SU-DHL-6 (cell line): ENCODE measurements at regions not wholly inside any gene's neighbourhood (a gene's known extent, or its start where the extent isn't known, plus 50 kb on each side); places are given as distances from the start of the nearest gene placed in this dataset.

Experiments
- H2AFZ ChIP-seq: fragments of 200-600 bp; sonication (generic); 2 replicates; pipeline ENCODE4 v1.6.1; 2014; ENCODE audit warnings: low read depth, mild to moderate bottlenecking, moderate library complexity, mixed read lengths, antibody characterized with exemption, low read length; ENCODE audit not compliant: severe bottlenecking
- H3F3A ChIP-seq: fragments of 200-600 bp; shearing (Covaris generic); 2 replicates; pipeline ENCODE4 v1.6.0; 2016; ENCODE audit warnings: antibody characterized with exemption, mild to moderate bottlenecking; ENCODE audit not compliant: insufficient read depth
- H3K27ac ChIP-seq: fragments of 200-600 bp; sonication (generic); 2 replicates; pipeline ENCODE4 v1.5.1; 2016; ENCODE audit warnings: low read depth, mild to moderate bottlenecking, low read length, moderate library complexity, mixed read lengths
- H3K27me3 ChIP-seq: fragments of 200-600 bp; sonication (generic), shearing (Covaris generic); 2 replicates; pipeline ENCODE4 v1.6.0; 2014; ENCODE audit warnings: mild to moderate bottlenecking, low read length
- H3K36me3 ChIP-seq: fragments of 200-600 bp; sonication (generic); 2 replicates; pipeline ENCODE4 v1.6.1; 2014; ENCODE audit warnings: mild to moderate bottlenecking, low read length, mixed read lengths
- H3K4me2 ChIP-seq: fragments of 300-600, 200-600 bp; shearing (Covaris generic), sonication (generic); 2 replicates; pipeline ENCODE4 v1.6.0; 2014; ENCODE audit warnings: low read length, low read depth, mild to moderate bottlenecking; ENCODE audit not compliant: poor library complexity, severe bottlenecking
- H3K4me3 ChIP-seq: fragments of 200-600 bp; sonication (generic); 2 replicates; pipeline ENCODE4 v1.5.1; 2014; ENCODE audit warnings: antibody characterized with exemption, low read length, mild to moderate bottlenecking, mixed read lengths; ENCODE audit not compliant: insufficient read depth, poor library complexity, severe bottlenecking
- H3K79me2 ChIP-seq: fragments of 200-600 bp; sonication (generic); 2 replicates; pipeline ENCODE4 v1.6.1; 2014; ENCODE audit warnings: mild to moderate bottlenecking, low read length, moderate library complexity; ENCODE audit not compliant: insufficient read depth
- H3K9ac ChIP-seq: fragments of 200-600 bp; sonication (generic); 2 replicates; pipeline ENCODE4 v1.7.0; 2014; ENCODE audit warnings: mild to moderate bottlenecking, low read length
- H3K9me2 ChIP-seq: fragments of 200-600 bp; sonication (generic); replicated peaks from 2 replicates; pipeline ENCODE4 v1.6.1; 2014; ENCODE audit warnings: low read length; ENCODE audit not compliant: insufficient read depth
- H3K9me3 ChIP-seq: fragments of 200-600 bp; sonication (generic); 2 replicates; pipeline ENCODE4 v1.6.1; 2014; ENCODE audit warnings: low read length, mixed read lengths; ENCODE audit not compliant: insufficient read depth
- H4K20me1 ChIP-seq: fragments of 200-600 bp; sonication (generic); 2 replicates; pipeline ENCODE4 v1.6.1; 2014; ENCODE audit warnings: low read depth, mild to moderate bottlenecking, antibody characterized with exemption, low read length, moderate library complexity, mixed read lengths
- CTCF ChIP-seq: fragments of 200-600 bp; sonication (generic); IDR thresholded peaks from one replicate; pipeline ENCODE4 v1.5.1; 2017; ENCODE audit warnings: antibody characterized with exemption, mild to moderate bottlenecking, low read length, moderate library complexity; ENCODE audit not compliant: insufficient read depth, poor library complexity, severe bottlenecking
- EZH2phosphoT487 ChIP-seq: fragments of 200-600 bp; sonication (generic), shearing (Covaris generic); conservative IDR thresholded peaks from 2 replicates; pipeline ENCODE4 v1.6.1; 2018; ENCODE audit warnings: mild to moderate bottlenecking, antibody characterized with exemption, low read length, moderate library complexity, mixed read lengths

- H3F3A ChIP-seq, result no peaks in the 10 kb centered on the region
- no peaks in the 10 kb centered on the region for H3K9me3 ChIP-seq
- H3K27me3 ChIP-seq, result no peaks in the 10 kb centered on the region
- H3K36me3 ChIP-seq, result no peaks in the 10 kb centered on the region
- H3K27ac ChIP-seq, result no peak overlapping the region
- no peak overlapping the region for H2AFZ ChIP-seq
- no peaks in the 10 kb centered on the region for H3K9me2 ChIP-seq
- H3K4me3 ChIP-seq, result no peak overlapping the region
- no peak overlapping the region for H3K4me2 ChIP-seq
- H3K9ac ChIP-seq, result no peak overlapping the region
- TF ChIP-seq EZH2phosphoT487 (no peak), CTCF (no peak)
- no peaks in the 10 kb centered on the region for H3K79me2 ChIP-seq
- no peaks in the 10 kb centered on the region for H4K20me1 ChIP-seq
These were observed 330.9 kb downstream of the CXCL12 start for GRCh38 chr10:44054046-44054445.

- no peak overlapping the region for H3K27ac ChIP-seq
These were observed 331.5 kb downstream of the CXCL12 start for GRCh38 chr10:44053391-44053790.

GRCh38 chr10:44051584-44052385, 333.1 kb downstream of the CXCL12 start:
- no peak overlapping the region for H2AFZ ChIP-seq
- H3K9me3 ChIP-seq, result no peaks in the 10 kb centered on the region
- H3K9me2 ChIP-seq, result no peaks in the 10 kb centered on the region
- no peak overlapping the region for H3K4me2 ChIP-seq
- H3K79me2 ChIP-seq, result no peaks in the 10 kb centered on the region
- TF ChIP-seq EZH2phosphoT487, result no peak
- TF ChIP-seq CTCF, result no peak
- H3K4me3 ChIP-seq, result no peak overlapping the region
- H3F3A ChIP-seq, result no peaks in the 10 kb centered on the region
- H3K9ac ChIP-seq, result no peak overlapping the region
- H3K27ac ChIP-seq, result no peak overlapping the region
- H4K20me1 ChIP-seq, result no peaks in the 10 kb centered on the region
- H3K36me3 ChIP-seq, result no peaks in the 10 kb centered on the region
- no peaks in the 10 kb centered on the region for H3K27me3 ChIP-seq

More at GRCh38 chr10:44053391-44053790, 331.5 kb downstream of the CXCL12 start:
- TF ChIP-seq CTCF (no peak), EZH2phosphoT487 (no peak)
- Histone ChIP-seq H4K20me1 (no peaks in the 10 kb centered on the region), H3K4me3 (no peak overlapping the region), H3K36me3 (no peaks in the 10 kb centered on the region), H3K9ac (no peak overlapping the region), H3K9me3 (no peaks in the 10 kb centered on the region), H3K79me2 (no peaks in the 10 kb centered on the region), H3F3A (no peaks in the 10 kb centered on the region), H2AFZ (no peak overlapping the region), H3K4me2 (no peak overlapping the region), H3K27me3 (no peaks in the 10 kb centered on the region), H3K9me2 (no peaks in the 10 kb centered on the region)
